GDM1 (cell line): ENCODE measurements at regions not wholly inside any gene's neighbourhood (a gene's known extent, or its start where the extent isn't known, plus 50 kb on each side); places are given as distances from the start of the nearest gene placed in this dataset.
"Not testable (repeated sequence)": the region's sequence is repeated elsewhere in the genome, so short reads cannot be mapped to it uniquely, and the experiment has no call there.

Experiments
- DNase-seq: peaks from one replicate; lab custom pipeline; 2025; lab: John Stamatoyannopoulos, UW

- DNase-seq: not testable (repeated sequence)
Observed at GRCh38 chr1:118453856-118454255, 268.8 kb upstream of the SPAG17 start.

- no peak for DNase-seq
Observed at GRCh38 chr1:118445156-118445555, 260.1 kb upstream of the SPAG17 start.

- DNase-seq: no peak
Observed at GRCh38 chr1:118442214-118442613, 257.2 kb upstream of the SPAG17 start.

- no peak for DNase-seq
Observed at GRCh38 chr1:118437664-118438063, 252.6 kb upstream of the SPAG17 start.

GRCh38 chr1:118429856-118430255, 244.8 kb upstream of the SPAG17 start:
- DNase-seq: no peak

- no peak for DNase-seq
Observed at GRCh38 chr1:118421868-118422350, 236.9 kb upstream of the SPAG17 start.

- no peak for DNase-seq
Observed at GRCh38 chr1:118404024-118404423, 219.0 kb upstream of the SPAG17 start.

- no peak for DNase-seq
Observed at GRCh38 chr1:118397496-118397859, 212.4 kb upstream of the SPAG17 start.

- DNase-seq: no peak
Observed at GRCh38 chr1:118396829-118397495, 211.9 kb upstream of the SPAG17 start.

- DNase-seq: no peak
Observed at GRCh38 chr1:118396279-118396678, 211.3 kb upstream of the SPAG17 start.

- no peak for DNase-seq
Observed at GRCh38 chr1:118395430-118395991, 210.5 kb upstream of the SPAG17 start.

GRCh38 chr1:118390955-118391354, 205.9 kb upstream of the SPAG17 start:
- DNase-seq: no peak

GRCh38 chr1:118388301-118388959, 203.4 kb upstream of the SPAG17 start:
- DNase-seq: no peak

- no peak for DNase-seq
Observed at GRCh38 chr1:118381197-118381869, 196.3 kb upstream of the SPAG17 start.

GRCh38 chr1:118377183-118377582, 192.2 kb upstream of the SPAG17 start:
- not testable (repeated sequence) for DNase-seq

GRCh38 chr1:118371612-118372011, 186.6 kb upstream of the SPAG17 start:
- DNase-seq: no peak

GRCh38 chr1:118370861-118371260, 185.8 kb upstream of the SPAG17 start:
- DNase-seq: no peak

GRCh38 chr1:118366286-118366685, 181.3 kb upstream of the SPAG17 start:
- no peak for DNase-seq

GRCh38 chr1:118364882-118365281, 179.9 kb upstream of the SPAG17 start:
- DNase-seq: no peak

- no peak for DNase-seq
Observed at GRCh38 chr1:118363396-118363795, 178.4 kb upstream of the SPAG17 start.

- no peak for DNase-seq
Observed at GRCh38 chr1:118360817-118361216, 175.8 kb upstream of the SPAG17 start.

- no peak for DNase-seq
Observed at GRCh38 chr1:118346936-118347335, 161.9 kb upstream of the SPAG17 start.
